Stimulated activated CD8-positive, alpha-beta memory T cell treated with anti-CD3 and anti-CD28 coated beads, Interleukin-7, amount 100 ng/mL, for 24 hours (primary cell): ENCODE measurements at regions not wholly inside any gene's neighbourhood (a gene's known extent, or its start where the extent isn't known, plus 50 kb on each side); places are given as distances from the start of the nearest gene placed in this dataset.

Source experiments
- DNase-seq: peaks from one replicate; pipeline ENCODE4 v3.0.0-alpha.2; 2020; ENCODE audit warnings: low read depth

DNA sequence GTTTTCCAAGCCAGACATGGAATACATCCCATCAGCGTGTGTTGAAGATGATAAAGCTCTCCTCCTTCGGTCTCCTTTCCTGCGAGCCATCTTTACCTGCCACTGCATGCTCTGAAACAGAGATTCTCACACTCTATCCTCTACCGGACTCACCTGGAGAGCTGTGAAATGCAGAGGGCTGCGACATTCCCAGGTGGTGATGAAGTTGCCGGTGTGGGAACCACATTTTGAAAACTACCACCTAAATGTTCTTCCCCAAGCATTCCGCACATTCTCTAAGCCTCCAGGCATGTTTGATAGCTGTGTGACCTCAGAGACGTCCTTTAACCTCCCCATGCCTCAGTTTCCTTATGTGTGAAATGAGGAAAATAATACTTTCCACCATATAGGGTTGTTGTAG, 226.2 kb upstream of the RAB6C start:
- DNase-seq, result no peak

GRCh38 chr2:129754421-129754820, 225.0 kb upstream of the RAB6C start:
- no peak for DNase-seq

- no peak for DNase-seq
Observed at GRCh38 chr2:129754831-129755230, 224.6 kb upstream of the RAB6C start.

DNA sequence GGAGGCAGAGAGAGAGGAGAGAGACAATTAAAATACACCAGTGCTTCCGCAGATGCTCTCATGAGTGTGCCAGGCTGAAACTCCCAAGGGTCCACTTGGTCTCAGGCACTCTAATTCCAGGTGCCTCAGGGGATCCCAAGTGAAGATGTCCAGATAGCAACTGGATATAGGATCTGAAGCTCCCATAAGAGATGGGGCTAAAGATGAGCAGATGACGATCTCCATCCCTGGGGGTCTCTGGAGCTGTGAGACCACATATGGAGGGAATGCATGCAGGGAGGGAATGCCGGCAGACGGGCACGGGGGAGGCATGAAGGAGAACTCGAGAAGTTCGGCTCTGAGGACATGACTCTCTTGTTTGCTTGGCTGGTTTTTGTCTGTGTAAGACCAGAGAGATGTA, 223.7 kb upstream of the RAB6C start:
- no peak for DNase-seq

GRCh38 chr2:129756276-129756675, 223.2 kb upstream of the RAB6C start:
- DNase-seq, result no peak

DNA sequence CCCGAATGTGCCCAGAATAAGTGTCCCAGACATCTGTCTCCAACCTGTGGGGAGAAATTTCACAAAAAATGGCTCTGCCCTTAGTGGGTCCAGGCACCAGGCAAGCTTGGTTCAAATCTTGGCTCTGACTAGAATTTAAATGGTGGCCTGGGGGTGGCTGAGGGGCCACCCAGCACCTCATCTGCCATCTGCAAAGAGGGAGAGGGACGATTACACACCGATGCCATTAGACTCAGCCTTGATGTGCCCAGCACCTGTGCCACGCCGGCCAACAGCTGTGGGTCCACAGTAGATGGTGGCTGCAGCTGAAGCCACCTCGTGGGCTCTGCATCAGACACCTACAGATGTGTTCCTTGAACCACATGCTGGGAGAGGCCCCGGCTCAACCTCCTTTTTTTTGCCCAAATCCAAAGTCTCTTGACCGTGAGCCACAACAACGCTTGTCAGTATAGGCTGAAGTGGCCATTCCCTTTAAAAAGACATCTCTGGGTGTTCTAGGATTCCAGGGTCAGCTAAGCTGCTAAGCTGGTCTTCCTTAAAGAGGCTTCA, 222.0 kb upstream of the RAB6C start:
- DNase-seq, result no peak

GRCh38 chr2:129757915-129758783, 221.3 kb upstream of the RAB6C start:
- DNase-seq, result no peak

DNA sequence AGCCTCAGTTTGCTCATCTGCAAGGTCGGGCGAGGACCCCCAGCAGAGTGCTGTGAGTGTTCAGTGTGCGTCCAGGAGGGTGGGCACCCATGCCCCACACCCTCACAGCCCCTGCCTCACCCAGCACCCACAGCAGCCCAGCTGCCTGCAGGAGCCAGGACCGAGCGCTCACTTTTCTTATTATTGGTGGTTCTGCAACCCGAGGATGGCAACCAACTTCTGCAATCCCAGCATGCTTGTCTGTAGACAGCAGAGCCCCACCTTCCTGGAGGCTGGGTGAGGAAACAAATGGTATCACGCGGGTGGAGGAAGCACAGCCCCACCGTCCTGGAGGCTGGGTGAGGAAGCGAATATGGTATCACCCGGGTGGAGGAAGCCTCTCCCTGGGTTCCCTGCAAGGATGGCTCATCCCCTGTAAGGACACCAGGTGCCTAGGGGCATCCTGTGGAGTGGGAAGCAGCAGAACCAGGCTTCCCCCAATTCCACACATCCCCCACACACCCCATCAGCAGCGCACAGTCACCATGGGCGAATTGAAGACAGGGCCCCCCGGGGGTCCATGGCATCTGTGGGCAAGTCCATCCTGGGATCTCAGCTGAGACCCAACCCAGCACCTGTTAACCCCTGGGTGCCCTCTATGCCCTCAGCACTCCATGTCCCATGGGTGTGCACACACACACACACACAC, 220.5 kb upstream of the RAB6C start:
- no peak for DNase-seq

GRCh38 chr2:129759472-129760010, 219.9 kb upstream of the RAB6C start:
- no peak for DNase-seq

- no peak for DNase-seq
Observed at GRCh38 chr2:129760669-129761068, 218.8 kb upstream of the RAB6C start.

GRCh38 chr2:129761569-129762021, 217.9 kb upstream of the RAB6C start:
- DNase-seq, result no peak

DNA sequence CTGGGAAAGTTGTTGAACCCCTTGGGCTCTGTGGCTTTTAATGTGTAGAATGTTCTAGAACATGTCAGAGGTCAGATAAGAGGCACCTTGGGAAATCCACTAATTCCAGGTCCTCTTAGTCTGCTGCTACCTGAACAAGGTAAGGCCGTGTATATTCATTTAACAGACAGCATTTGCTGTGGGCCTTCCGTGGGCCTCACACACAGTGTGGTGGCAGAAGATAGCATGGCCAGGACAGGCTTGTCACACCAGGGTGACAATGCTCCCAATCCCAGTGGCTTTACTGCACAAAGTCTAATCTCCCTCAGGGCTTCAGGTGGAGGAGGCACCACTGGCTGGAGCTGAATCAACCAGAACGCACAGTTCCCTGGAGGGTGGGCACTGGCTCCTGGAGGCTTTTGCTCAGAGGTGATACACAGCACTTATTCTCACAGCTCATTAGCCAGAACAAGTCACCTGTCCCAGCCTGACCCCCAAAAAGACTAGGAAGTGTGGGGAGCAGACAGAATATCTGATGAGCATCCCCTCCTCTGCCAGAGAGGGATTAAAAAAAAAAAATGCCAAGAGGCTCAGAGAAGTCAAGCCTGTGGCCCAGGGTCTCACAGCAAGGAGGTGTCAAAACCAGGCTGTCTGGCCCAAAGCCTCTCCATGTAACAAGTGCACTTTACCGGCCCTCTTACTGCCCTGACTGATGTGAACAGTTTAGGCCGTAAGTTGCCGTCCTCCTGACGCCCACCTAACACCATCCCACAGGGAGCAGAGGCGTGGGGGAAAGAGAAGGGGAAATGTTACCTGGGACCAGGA, 216.9 kb upstream of the RAB6C start:
- DNase-seq, result no peak

DNA sequence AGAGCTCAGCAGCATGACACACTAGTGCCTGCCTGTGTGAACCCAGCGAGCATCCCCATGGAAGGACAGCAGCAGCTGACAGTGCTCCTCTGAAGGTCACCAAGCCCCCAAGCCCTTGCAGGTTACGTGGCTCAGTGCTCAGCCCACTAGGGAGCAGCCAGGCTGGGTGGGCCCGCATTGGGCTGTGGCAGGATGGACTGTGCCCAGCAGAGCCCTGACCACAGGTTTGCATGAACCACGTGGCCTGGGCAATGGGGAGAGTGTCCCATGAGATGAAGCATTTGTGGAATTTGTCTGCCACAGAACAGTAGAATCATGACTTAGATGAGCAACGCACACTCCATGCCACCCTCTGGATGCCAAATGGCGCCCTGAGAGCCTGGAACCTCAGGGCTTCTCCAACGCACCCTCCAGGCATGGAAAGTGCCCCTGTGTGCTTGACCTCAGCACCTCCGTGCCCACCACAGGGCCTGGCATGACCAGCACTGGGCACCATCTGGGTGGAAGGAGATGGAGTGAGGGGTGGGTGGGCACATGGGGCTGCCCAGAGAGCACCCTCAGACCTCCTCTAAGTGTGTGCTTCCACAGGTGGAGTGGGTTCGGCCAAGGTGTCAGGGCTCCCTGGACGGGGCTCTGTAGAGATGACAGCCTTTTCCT, 216.1 kb upstream of the RAB6C start:
- no peak for DNase-seq

DNA sequence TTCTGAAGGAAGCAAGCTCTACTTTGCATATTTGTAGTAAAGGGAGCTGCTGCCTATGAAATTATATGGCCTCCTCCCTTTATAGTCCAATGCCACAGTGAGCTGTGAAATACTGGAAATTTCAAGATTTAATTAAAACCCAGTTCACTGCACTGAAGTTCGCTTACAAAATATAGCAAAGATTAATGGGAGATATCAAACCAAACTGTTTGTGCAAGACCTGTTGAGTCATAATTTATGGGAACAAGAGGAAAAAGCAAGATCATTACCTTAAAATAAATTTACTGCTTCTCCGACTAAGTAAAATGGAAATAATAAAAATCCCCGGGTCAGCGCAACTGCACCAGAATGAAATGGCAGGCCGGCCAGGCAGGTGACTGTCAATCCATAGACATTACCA, 215.5 kb upstream of the RAB6C start:
- no peak for DNase-seq

GRCh38 chr2:129764376-129765325, 214.8 kb upstream of the RAB6C start:
- DNase-seq, result no peak

- DNase-seq, result no peak
Observed at GRCh38 chr2:129765326-129765677, 214.2 kb upstream of the RAB6C start.

DNA sequence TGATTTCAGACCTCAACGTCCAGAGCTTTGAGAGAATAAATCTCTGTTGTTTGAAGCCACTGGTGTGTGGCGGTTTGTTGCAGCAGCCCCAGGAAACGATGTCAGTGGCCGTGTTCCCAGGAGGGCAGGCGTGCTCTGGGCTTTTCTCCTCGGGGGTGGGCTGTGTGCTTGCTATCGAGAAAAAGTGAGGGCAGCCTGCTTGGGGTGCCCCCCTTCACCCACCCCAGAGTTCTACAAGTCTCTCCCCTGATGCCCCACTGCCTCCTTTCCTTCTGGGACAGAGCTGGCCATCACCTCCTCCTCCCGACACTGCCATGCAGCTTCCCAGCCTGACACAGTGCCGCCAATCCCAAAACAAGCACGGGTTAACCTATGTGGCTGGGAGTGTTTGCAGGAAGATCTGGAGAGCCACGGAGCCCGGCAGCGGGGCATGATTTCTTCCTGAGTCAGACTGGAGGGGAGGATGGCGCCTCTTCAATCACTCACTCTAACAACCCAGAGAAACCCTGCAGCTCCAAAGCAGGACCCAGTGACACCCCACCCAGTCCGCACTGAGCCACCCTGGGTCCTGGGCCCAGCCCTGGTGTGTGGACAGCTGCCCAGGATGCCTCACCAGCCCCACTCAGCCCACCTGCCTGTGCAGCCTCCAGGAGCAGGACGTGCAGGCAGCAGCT, 213.7 kb upstream of the RAB6C start:
- no peak for DNase-seq

GRCh38 chr2:129766374-129766993, 213.0 kb upstream of the RAB6C start:
- DNase-seq, result no peak

DNA sequence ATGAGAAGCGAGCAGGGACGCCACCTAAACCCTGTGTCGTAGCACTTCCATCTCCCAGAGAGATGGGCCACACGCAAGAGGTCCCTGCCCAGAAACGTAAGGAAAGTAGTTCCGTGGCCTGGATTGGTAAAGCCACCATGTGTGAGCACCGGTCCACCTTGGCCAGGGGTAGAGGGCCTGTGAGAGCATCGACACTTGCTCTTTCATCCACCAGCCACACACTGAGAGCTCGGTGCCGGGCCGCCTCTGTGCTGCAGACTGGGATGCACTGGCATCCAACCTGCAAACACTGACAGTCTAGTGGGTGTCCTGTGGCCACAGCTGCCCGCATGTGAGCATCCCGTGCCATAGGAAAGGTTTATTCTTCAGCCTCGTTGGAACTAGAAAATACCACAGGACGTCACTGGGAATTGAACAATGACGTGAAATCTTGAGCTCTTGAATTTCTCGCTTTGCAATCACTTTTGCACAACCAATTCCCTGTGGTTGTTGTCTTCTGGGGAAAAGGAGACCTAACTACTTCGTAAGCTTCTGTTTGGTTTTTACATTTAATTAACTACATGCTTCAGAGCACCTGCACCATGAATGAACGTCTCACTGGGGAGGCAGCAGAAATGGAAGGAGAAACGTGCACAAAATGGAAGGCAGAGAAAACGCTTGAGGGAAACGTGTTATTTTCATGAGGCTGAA, 212.0 kb upstream of the RAB6C start:
- DNase-seq, result no peak
